GM21529 (cell line): ENCODE measurements at regions not wholly inside any gene's neighbourhood (a gene's known extent, or its start where the extent isn't known, plus 50 kb on each side); places are given as distances from the start of the nearest gene placed in this dataset.
"Not testable (repeated sequence)": the region's sequence is repeated elsewhere in the genome, so short reads cannot be mapped to it uniquely, and the experiment has no call there.

Experiments
- ATAC-seq: cut with Tn5 transposase; IDR thresholded peaks from one replicate; pipeline ENCODE4 v1.9.1; 2021; ENCODE audit not compliant: unreplicated experiment

GRCh38 chr3:170711786-170712185 is 125.9 kb upstream of the SLC7A14 start:
- ATAC-seq: no peak

GRCh38 chr3:170709046-170709445 is 123.2 kb upstream of the SLC7A14 start:
- no peak for ATAC-seq

GRCh38 chr3:170707899-170708298 is 122.0 kb upstream of the SLC7A14 start:
- no peak for ATAC-seq

- ATAC-seq: no peak
Measured at GRCh38 chr3:170705131-170705530, 119.3 kb upstream of the SLC7A14 start.

DNA sequence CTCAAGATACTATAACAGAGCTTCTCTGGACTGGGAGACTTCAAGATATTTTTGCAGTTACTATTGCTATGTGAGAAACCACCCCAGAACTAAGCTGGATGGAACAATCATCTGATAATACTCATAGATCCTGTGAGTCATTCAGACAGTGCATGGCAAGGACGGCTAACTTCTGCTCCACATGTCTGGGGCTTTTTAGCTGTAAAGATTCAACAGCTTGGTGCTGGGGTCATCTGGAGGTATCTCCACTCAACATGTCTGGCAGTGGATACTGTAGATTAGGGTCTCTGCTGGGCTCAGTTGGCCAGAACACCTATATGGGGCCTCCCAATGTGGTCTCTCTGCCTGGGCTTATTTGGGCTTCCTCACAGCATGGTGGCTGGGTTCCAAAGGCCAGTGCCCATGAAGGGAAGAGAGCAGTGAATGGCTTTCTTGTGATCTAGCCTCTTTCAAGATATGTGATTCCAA is 117.3 kb upstream of the SLC7A14 start:
- ATAC-seq: no peak

DNA sequence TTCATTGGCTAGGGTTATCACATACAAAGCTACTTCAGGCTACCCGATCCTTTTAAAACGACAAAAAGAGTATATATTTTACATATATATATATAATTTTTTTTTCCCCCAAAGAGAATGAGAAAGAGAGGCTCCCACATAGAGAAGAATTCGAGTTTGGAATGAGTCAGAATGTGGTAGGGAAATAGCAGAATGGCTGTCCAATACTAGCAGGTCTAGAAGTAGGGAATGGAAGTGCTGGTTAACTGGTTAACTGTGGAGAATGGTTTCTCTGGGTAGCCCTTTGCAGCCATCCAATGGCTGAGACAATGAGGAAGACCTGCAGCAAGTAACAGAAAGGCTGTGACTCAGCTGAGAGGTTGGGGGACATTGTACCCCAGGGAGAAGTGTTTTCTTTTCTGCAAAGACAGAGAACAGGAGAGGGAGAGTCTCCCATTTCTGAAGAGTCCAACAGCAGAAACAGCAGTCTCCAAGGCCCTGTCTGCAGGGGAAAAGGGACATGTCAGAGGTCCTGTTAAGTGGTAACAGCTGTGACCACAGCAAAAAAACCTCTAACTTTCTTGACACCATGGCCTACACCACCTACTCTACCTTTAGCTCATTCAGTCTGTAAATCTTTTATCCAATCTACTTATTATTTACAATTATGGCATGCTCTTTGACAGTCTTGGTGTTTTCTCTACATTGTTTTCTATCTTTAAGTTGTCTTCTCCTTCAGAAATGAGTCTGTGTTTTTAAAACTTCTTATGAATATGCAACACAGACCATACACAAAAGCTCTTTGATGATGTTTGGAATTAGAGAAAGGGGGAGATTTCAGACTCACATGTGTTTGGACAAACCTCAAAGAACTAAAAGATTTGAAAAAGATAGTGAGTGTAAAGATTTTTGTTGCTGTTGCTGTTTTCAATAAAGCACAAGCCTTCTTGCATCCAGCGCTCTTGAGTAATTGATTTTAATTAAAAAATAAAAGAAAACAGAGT is 116.1 kb upstream of the SLC7A14 start:
- no peak for ATAC-seq

DNA sequence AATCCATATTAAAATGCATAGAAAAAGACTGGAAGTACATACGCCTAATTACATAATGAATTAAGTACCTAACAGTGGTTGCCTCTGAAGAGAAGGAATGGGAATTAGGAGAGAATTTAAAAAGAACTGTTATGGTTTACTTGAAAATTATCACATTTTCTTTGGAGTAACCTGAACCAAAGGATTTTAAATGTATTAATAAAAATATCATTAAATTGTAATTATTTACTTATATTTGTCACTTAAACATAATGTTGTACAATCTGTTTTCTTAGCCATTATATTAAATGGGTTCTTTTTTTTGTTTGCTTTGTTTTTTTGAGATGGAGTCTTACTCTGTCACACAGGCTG is 114.2 kb upstream of the SLC7A14 start:
- no peak for ATAC-seq

GRCh38 chr3:170699158-170700053 is 113.5 kb upstream of the SLC7A14 start:
- ATAC-seq: no peak

GRCh38 chr3:170697908-170698307 is 112.0 kb upstream of the SLC7A14 start:
- no peak for ATAC-seq

DNA sequence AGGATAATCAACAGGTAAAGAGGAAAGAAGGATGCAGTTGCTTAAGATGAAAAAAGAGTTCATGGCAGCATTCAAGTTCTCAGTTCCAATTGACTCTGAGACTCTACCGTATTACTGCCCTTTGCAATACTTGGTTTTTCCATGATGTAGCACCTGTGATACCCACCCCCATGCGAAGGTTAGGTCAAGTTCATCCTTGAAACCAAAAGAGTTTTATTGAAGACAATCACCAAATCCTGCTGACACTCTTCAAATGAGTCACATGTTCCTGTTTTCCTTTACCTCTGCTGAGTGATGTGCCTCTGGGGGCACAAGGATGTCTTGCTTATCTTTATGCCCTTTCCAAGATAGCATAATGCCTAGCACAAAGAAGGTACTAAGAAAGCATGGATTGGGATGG is 111.3 kb upstream of the SLC7A14 start:
- no peak for ATAC-seq

- ATAC-seq: no peak
Measured at GRCh38 chr3:170695486-170696064, 109.7 kb upstream of the SLC7A14 start.

DNA sequence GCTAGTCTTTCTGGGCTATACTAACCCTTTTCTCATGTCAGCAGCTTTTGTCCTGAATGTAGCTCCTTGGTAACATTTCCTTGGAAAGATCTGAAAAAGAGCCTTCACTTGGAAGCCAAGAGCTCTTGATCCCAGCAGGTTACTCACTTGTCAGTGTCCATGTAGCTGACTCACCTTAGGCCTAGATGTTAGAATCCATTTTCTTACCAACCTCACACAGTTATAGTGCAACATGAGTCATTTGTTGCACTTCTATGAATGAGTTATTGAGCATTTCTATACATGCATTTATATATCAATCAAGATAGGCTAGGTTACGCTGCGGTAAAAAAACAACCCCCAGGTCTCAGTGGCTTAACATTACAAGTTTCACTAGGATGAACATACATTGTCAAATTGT is 106.8 kb upstream of the SLC7A14 start:
- ATAC-seq: no peak

DNA sequence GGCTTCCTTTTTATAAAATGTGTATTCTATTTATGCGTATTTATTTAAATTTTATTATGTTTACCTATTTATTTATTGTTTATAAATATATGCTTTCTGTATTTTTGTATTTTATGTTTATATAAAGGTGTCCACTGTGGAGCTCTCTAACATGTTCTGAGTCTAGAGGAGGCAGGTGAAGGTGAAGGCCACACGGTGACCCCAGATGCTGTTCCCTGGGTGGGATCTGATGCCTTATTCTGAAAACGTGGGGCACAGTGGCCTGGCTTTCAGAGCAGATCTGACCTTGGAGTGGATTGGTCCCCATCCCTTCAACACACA is 104.7 kb upstream of the SLC7A14 start:
- no peak for ATAC-seq

DNA sequence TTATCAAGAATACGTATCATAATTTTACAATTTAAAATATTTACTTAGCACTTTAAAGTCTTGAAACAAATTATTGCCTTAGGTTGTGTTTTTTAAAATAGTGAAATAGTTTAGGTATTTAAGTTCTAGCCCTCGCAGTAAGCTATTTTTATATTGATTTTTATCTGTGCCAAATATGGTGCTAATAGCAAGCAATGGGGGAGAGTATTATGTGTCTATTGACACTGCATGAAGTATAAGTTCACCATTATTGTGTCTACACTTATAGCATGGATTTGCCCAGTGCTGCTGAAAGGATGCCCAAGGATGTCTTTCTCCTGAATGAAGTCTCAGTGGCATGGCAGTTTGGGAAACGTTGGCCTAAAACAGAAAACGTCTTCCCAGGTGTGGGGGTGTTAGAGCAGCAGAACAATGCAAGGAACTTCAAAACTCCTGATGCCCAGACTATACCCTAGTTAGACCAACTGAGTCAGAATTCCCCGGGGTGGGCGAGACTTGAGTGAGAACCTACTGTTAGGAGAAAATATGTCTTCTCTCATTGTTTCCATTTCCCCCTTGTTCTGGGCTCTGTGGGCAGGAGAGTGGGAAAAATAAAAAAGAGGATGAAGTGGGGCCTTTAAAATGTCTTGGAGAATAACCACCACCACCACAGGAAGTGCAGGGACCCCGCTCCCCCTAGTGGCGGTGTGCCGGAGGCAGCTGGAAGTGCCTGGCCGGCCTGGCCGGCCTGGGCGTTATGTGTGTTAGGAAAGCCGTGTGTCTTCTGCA is 104.2 kb upstream of the SLC7A14 start:
- peak; percentile 64 for ATAC-seq

- no peak for ATAC-seq
Measured at GRCh38 chr3:170689296-170689829, 103.5 kb upstream of the SLC7A14 start.

GRCh38 chr3:170688222-170688621 is 102.3 kb upstream of the SLC7A14 start:
- ATAC-seq: not testable (repeated sequence)

DNA sequence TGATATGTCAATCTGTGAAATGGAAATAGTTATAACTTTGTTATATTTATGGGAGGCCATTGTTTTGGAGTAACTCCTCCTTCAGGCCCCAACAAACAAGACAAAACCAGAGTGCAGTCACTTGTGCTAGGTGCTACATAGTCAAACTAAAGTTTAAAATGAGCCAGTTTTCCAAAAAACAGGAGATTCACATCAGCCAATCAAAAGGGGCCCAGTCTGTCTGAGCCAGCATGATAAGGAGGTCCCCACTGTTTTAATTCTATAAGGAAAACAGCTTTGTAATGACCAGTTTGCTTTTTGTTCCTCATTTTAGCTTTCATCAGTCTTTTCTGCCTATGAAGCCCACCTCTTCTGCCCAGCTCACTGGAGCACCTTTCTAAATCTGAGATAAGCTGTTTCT is 94.7 kb upstream of the SLC7A14 start:
- no peak for ATAC-seq

GRCh38 chr3:170679190-170679589 is 93.3 kb upstream of the SLC7A14 start:
- no peak for ATAC-seq

DNA sequence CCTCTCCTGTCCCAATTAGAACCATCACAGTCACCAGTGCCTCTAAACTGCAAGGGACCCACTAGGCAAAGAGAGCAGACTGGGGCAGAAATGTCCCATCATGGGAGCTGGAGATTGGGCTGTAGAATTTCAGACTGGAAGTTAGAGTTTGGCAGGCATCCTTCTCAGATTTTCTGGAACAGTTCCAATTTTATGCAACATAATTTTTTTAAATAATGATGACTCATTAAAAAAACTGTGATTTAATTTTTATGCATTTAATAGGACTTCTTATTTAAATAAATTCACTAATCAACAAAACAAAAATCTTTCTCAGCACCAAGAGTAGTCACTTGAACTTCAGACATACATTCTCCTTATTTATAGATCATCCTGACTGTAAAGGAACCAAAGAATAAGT is 84.6 kb upstream of the SLC7A14 start:
- ATAC-seq: no peak

DNA sequence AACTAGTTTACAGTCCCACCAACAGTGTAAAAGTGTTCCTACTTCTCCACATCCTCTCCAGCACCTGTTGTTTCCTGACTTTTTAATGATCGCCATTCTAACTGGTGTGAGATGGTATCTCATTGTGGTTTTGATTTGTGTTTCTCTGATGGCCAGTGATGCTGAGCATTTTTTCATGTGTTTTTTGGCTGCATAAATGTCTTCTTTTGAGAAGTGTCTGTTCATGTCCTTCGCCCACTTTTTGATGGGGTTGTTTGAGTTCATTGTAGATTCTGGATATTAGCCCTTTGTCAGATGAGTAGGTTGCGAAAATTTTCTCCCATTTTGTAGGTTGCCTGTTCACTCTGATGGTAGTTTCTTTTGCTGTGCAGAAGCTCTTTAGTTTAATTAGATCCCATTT is 77.1 kb upstream of the SLC7A14 start:
- ATAC-seq: not testable (repeated sequence)

DNA sequence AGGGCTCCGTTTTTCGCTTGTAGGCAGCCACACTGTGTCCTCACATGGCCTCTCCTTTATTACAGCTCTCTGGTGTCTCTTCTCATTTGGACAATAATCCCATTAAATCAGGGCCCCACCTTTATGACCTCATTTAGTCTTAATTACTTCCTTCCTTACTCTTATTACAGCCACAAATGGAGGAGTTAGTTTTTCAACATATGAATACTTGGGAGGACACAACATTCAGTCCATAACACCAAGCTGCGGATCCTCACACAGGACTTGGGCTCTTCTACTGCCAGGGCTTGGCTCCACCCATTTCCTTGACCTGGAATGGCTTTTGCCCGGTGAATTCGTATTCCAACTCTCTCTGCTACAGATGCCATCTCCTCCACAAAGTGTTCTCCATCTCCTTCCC is 74.3 kb upstream of the SLC7A14 start:
- ATAC-seq: no peak
